Left lung (tissue), 4 donors: ENCODE measurements at regions not wholly inside any gene's neighbourhood (a gene's known extent, or its start where the extent isn't known, plus 50 kb on each side); places are given as distances from the start of the nearest gene placed in this dataset.

Experiments
- ATAC-seq: fragments of 200-7000 bp; cut with Tn5 transposase; one replicate; pipeline ENCODE4 v1.9.1; 2020; ENCODE audit warnings: moderate library complexity
- DNase-seq, 4 donors: peaks; one replicate each; pipeline ENCODE4 v3.0.0-alpha.2; 2013 to 2020
- H3K27ac ChIP-seq, 2 donors: fragments of 200-600 bp; sonication (generic) in 1 of 2; one replicate each; pipeline versions ENCODE4 v1.5.0 to v1.8.0; 2020 to 2021
- H3K27me3 ChIP-seq, 2 donors: fragments of 200-600 bp; sonication (generic) in 1 of 2; one replicate each; pipeline versions ENCODE4 v1.5.0 to v1.8.0; 2020 to 2021
- H3K36me3 ChIP-seq, 2 donors: fragments of 200-600 bp; sonication (generic) in 1 of 2; one replicate each; pipeline versions ENCODE4 v1.5.0 to v1.8.0; 2020 to 2021
- H3K4me1 ChIP-seq, 2 donors: fragments of 200-600 bp; one replicate each; pipeline ENCODE4 v1.8.0; 2021
- H3K4me3 ChIP-seq, 2 donors: fragments of 200-600 bp; sonication (generic) in 1 of 2; one replicate each; pipeline versions ENCODE4 v1.5.0 to v1.8.0; 2020 to 2021; ENCODE audit warnings: mild to moderate bottlenecking in 1 of 2
- H3K9me3 ChIP-seq, 2 donors: fragments of 200-600 bp; sonication (generic) in 1 of 2; one replicate each; pipeline versions ENCODE4 v1.5.0 to v1.8.0; 2020 to 2021
- intact Hi-C, 2 donors: fragments of 100-400 bp; cut with DNase I; formaldehyde crosslinking; loops; one replicate each; pipeline versions ENCODE4 v1.11.2 to v1.14.2; 2022
- TF ChIP-seq, protein P1 (sequence below), 2 donors: fragments of 200-600 bp; sonication (generic) in 1 of 2; IDR thresholded peaks; one replicate each; pipeline versions ENCODE4 v1.5.0 to v1.8.0; 2021; ENCODE audit warnings: antibody characterized with exemption in 2 of 2
- donor health status: DM: no; HTN: yes; CAD: no.
- donor health status: DM: no; HTN: no; CAD: no.

DNA sequence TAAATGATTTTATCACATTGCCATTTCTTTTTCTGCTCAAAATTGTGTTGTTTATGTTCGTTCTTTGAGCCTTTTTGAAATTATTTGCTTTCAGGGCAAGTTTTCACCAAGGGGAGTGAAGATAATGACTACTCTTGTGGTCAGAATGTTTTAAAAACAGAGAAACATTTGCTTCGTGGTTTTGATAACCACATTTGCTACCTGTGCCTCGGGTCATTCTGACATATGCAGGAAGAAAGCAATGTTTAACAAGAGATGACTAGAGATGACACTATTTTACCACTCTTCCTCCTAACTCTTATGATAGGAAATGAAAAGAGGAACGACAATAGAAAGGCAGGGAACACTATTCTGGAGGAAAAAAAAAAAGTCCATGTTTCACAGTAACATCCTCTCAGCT is 1496.5 kb upstream of the GOT2 start:
- Histone ChIP-seq H3K4me3 (no peak overlapping the region), H3K27me3 (no peaks in the 10 kb centered on the region), H3K36me3 (no peaks in the 10 kb centered on the region), H3K9me3 (peaks cover 0 to 3% of the 10 kb centered on the region in 2 donors), H3K27ac (no peak overlapping the region), H3K4me1 (no peaks in the 10 kb centered on the region)
- DNase-seq (no peak), ATAC-seq (no peak)
- TF ChIP-seq, protein P1, sequence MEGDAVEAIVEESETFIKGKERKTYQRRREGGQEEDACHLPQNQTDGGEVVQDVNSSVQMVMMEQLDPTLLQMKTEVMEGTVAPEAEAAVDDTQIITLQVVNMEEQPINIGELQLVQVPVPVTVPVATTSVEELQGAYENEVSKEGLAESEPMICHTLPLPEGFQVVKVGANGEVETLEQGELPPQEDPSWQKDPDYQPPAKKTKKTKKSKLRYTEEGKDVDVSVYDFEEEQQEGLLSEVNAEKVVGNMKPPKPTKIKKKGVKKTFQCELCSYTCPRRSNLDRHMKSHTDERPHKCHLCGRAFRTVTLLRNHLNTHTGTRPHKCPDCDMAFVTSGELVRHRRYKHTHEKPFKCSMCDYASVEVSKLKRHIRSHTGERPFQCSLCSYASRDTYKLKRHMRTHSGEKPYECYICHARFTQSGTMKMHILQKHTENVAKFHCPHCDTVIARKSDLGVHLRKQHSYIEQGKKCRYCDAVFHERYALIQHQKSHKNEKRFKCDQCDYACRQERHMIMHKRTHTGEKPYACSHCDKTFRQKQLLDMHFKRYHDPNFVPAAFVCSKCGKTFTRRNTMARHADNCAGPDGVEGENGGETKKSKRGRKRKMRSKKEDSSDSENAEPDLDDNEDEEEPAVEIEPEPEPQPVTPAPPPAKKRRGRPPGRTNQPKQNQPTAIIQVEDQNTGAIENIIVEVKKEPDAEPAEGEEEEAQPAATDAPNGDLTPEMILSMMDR (IDR thresholded peaks at IDR 0.05), result no peak
- intact Hi-C loops, result no loop called here

DNA sequence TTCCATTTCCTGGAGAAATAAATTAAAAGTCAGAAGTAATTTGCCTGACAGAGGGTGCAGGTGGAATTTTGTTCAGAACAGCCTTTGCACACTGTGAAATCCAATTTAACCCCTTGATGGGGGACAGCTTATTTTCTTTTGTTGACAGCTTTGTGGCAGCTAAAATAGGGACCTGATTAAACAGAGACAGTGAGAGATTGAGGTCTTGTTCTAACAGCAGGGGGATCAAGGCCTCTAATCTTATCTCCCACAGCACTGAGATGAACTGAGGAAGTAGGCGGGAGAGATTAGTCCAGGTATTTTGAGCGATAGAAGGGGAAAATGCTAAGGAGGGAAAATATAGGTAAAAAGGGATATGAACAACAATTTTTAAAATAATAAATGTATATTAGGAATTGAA is 1491.4 kb upstream of the GOT2 start:
- no peak overlapping the region for H3K27ac ChIP-seq
- TF ChIP-seq, protein P1 (IDR thresholded peaks at IDR 0.05), result no peak
- no peaks in the 10 kb centered on the region for H3K4me1 ChIP-seq
- ATAC-seq (no peak), DNase-seq (no peak)
- intact Hi-C loops, result no loop called here
- no peaks in the 10 kb centered on the region for H3K36me3 ChIP-seq
- no peak overlapping the region for H3K4me3 ChIP-seq
- H3K9me3 ChIP-seq, result peaks cover 0 to 14% of the 10 kb centered on the region in 2 donors
- no peaks in the 10 kb centered on the region for H3K27me3 ChIP-seq

GRCh38 chr16:60217787-60218186 is 1483.7 kb upstream of the GOT2 start:
- intact Hi-C loops, result no loop called here
- no peak for ATAC-seq

GRCh38 chr16:60214311-60214710 is 1480.2 kb upstream of the GOT2 start:
- TF ChIP-seq, protein P1 (IDR thresholded peaks at IDR 0.05), result no peak
- Histone ChIP-seq H3K9me3 (peaks cover 0 to 3% of the 10 kb centered on the region in 2 donors), H3K27me3 (no peaks in the 10 kb centered on the region), H3K4me1 (no peaks in the 10 kb centered on the region), H3K36me3 (no peaks in the 10 kb centered on the region), H3K4me3 (no peak overlapping the region), H3K27ac (no peak overlapping the region)
- no peak for ATAC-seq
- intact Hi-C loops, result no loop called here
- no peak for DNase-seq

More at GRCh38 chr16:60217787-60218186, 1483.7 kb upstream of the GOT2 start:
- Histone ChIP-seq H3K9me3 (peaks cover 0 to 21% of the 10 kb centered on the region in 2 donors), H3K4me1 (no peaks in the 10 kb centered on the region), H3K4me3 (no peak overlapping the region), H3K36me3 (no peaks in the 10 kb centered on the region), H3K27me3 (no peaks in the 10 kb centered on the region), H3K27ac (no peak overlapping the region)
- DNase-seq, result no peak
- TF ChIP-seq, protein P1 (IDR thresholded peaks at IDR 0.05), result no peak

GRCh38 chr16:60206516-60206915 is 1472.4 kb upstream of the GOT2 start:
- no peaks in the 10 kb centered on the region for H3K27me3 ChIP-seq
- no peak for DNase-seq
- peaks cover 0 to 3% of the 10 kb centered on the region in 2 donors for H3K9me3 ChIP-seq
- no peak overlapping the region for H3K27ac ChIP-seq
- ATAC-seq, result no peak
- intact Hi-C loops, result no loop called here
- TF ChIP-seq, protein P1 (IDR thresholded peaks at IDR 0.05), result no peak
- H3K4me1 ChIP-seq, result no peaks in the 10 kb centered on the region
- H3K36me3 ChIP-seq, result no peaks in the 10 kb centered on the region
- no peak overlapping the region for H3K4me3 ChIP-seq
